ENCODE measurements at regions not wholly inside any gene's neighbourhood (a gene's known extent, or its start where the extent isn't known, plus 50 kb on each side); places are given as distances from the start of the nearest gene placed in this dataset.

DNA sequence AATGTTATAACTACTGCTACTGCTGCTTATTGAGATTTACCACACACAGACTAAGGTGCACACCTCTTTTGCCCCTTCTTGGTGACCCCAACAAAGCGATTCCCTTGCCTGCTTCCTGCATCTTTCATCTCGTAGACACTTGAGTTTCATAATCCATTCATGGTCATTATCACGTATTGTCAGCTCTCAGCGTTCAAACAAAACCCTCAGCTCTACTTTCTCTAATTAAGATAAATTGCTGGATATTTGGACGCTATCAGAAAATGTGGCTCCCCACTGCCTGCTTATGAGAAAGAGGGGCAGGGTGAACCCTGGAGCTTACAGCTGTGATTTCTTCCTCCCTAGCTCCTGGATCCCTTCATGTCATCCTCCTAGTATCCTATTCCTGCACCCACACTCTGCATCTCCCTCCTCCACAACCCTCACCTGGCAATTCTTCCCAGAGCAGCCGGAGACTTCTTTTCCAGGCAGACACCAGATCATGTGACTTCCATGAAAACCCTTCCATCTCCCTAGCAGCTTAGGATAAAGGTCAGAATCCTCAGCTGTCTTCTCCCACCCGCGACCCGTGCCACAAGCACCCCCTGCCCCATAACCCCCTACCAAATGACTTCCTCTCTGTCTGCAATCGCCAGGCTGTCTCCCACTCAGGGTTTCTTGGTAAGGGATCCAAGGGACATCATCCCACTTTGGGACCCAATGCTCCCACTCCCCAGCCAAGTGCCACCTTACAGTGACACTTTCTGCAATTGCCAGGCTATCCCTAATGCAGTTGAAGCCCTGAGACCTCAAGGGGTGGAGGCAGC lies 146.5 kb downstream of the NSG2 start:
- TF ChIP-seq POLR2A (IDR thresholded peaks at IDR 0.05; ENCODE audit: low read depth, low read length) (no peak), TAF1 (IDR thresholded peaks at IDR 0.05; ENCODE audit: low read depth, low read length) (no peak)

Measured in GM12891 (cell line).